Choroid plexus epithelial cell (primary cell): ENCODE measurements at regions not wholly inside any gene's neighbourhood (a gene's known extent, or its start where the extent isn't known, plus 50 kb on each side); places are given as distances from the start of the nearest gene placed in this dataset.
"Not testable (repeated sequence)": the region's sequence is repeated elsewhere in the genome, so short reads cannot be mapped to it uniquely, and the experiment has no call there.

Source experiments
- DNase-seq: peaks from one replicate; pipeline ENCODE4 v3.0.0-alpha.2; 2010; ENCODE audit warnings: low read depth
- H3K4me3 ChIP-seq: 2 replicates; pipeline ENCODE4 v1.5.1; 2011; ENCODE audit warnings: low read depth, mild to moderate bottlenecking, control low read depth, low read length, moderate library complexity
- CTCF ChIP-seq: conservative IDR thresholded peaks from 2 replicates; pipeline ENCODE4 v1.5.1; 2011; ENCODE audit warnings: low read depth, mild to moderate bottlenecking, control low read depth, inconsistent platforms, low read length, moderate library complexity

GRCh38 chr12:112611908-112612307 lies 179.6 kb upstream of the RPH3A start:
- TF ChIP-seq CTCF = no peak
- H3K4me3 ChIP-seq = no peak overlapping the region
- DNase-seq = no peak

GRCh38 chr12:112615196-112615595 lies 176.4 kb upstream of the RPH3A start:
- no peak for DNase-seq
- no peak for TF ChIP-seq CTCF
- no peak overlapping the region for H3K4me3 ChIP-seq

- H3K4me3 ChIP-seq = no peak overlapping the region
- TF ChIP-seq CTCF = no peak
- no peak for DNase-seq
Observed at GRCh38 chr12:112616469-112617152, 174.9 kb upstream of the RPH3A start.

GRCh38 chr12:112617153-112617505 lies 174.4 kb upstream of the RPH3A start:
- no peak overlapping the region for H3K4me3 ChIP-seq
- no peak for TF ChIP-seq CTCF
- no peak for DNase-seq

GRCh38 chr12:112627851-112628250 lies 163.7 kb upstream of the RPH3A start:
- TF ChIP-seq CTCF = no peak

GRCh38 chr12:112631974-112632373 lies 159.6 kb upstream of the RPH3A start:
- H3K4me3 ChIP-seq, DNase-seq: not testable (repeated sequence)

More at GRCh38 chr12:112627851-112628250, 163.7 kb upstream of the RPH3A start:
- H3K4me3 ChIP-seq = no peak overlapping the region
- no peak for DNase-seq

GRCh38 chr12:112635036-112635435 lies 156.5 kb upstream of the RPH3A start:
- TF ChIP-seq CTCF = no peak
- DNase-seq = no peak
- H3K4me3 ChIP-seq = no peak overlapping the region
